Loucy (cell line): ENCODE measurements at regions not wholly inside any gene's neighbourhood (a gene's known extent, or its start where the extent isn't known, plus 50 kb on each side); places are given as distances from the start of the nearest gene placed in this dataset.
"Not testable (repeated sequence)": the region's sequence is repeated elsewhere in the genome, so short reads cannot be mapped to it uniquely, and the experiment has no call there.

Experiments used
- H2AFZ ChIP-seq: fragments of 200-600 bp; sonication (generic); 2 replicates; pipeline ENCODE4 v1.6.0; 2016; ENCODE audit warnings: antibody characterized with exemption, mild to moderate bottlenecking, low read length, moderate library complexity
- H3F3A ChIP-seq: fragments of 200-600 bp; 2 replicates; pipeline ENCODE4 v1.6.0; 2016; ENCODE audit warnings: antibody characterized with exemption, low read depth, mild to moderate bottlenecking
- H3K27me3 ChIP-seq: fragments of 200-600 bp; sonication (generic); 2 replicates; pipeline ENCODE4 v1.6.1; 2014; ENCODE audit warnings: low read length, mild to moderate bottlenecking; ENCODE audit not compliant: insufficient read depth, poor library complexity, severe bottlenecking
- H3K36me3 ChIP-seq: fragments of 200-600 bp; sonication (generic); 2 replicates; pipeline ENCODE4 v1.6.1; 2016; ENCODE audit warnings: low read length; ENCODE audit not compliant: insufficient read depth
- H3K4me1 ChIP-seq: fragments of 200-600 bp; sonication (generic); 2 replicates; pipeline ENCODE4 v1.5.1; 2014; ENCODE audit warnings: low read length, mild to moderate bottlenecking; ENCODE audit not compliant: insufficient read depth, poor library complexity, severe bottlenecking
- H3K4me2 ChIP-seq: fragments of 200-600 bp; sonication (generic); 2 replicates; pipeline ENCODE4 v1.6.0; 2014; ENCODE audit warnings: antibody characterized with exemption, low read length, low read depth, mild to moderate bottlenecking; ENCODE audit not compliant: poor library complexity, severe bottlenecking
- H3K4me3 ChIP-seq: fragments of 200-600 bp; sonication (generic); 2 replicates; pipeline ENCODE4 v1.5.1; 2014; ENCODE audit warnings: low read length, mild to moderate bottlenecking, mixed read lengths; ENCODE audit not compliant: poor library complexity, severe bottlenecking
- H3K79me2 ChIP-seq: fragments of 200-600 bp; sonication (generic); 2 replicates; pipeline ENCODE4 v1.6.1; 2014; ENCODE audit warnings: low read length; ENCODE audit not compliant: insufficient read depth
- H3K9ac ChIP-seq: fragments of 200-600 bp; sonication (generic); 2 replicates; pipeline ENCODE4 v1.6.0; 2014; ENCODE audit warnings: mild to moderate bottlenecking, low read depth, low read length, moderate library complexity; ENCODE audit not compliant: poor library complexity, severe bottlenecking
- H3K9me2 ChIP-seq: fragments of 200-600 bp; sonication (generic); replicated peaks from 2 replicates; pipeline ENCODE4 v1.6.1; 2016; ENCODE audit warnings: low read depth, low read length, mixed read lengths
- H3K9me3 ChIP-seq: fragments of 200-600 bp; sonication (generic); 2 replicates; pipeline ENCODE4 v1.6.1; 2014; ENCODE audit warnings: mild to moderate bottlenecking, antibody characterized with exemption, low read length, low read depth; ENCODE audit not compliant: insufficient read depth
- H4K20me1 ChIP-seq: fragments of 200-600 bp; sonication (generic); 2 replicates; pipeline ENCODE4 v1.6.0; 2014; ENCODE audit warnings: antibody characterized with exemption, low read length, mild to moderate bottlenecking; ENCODE audit not compliant: insufficient read depth, poor library complexity, severe bottlenecking
- CTCF ChIP-seq: fragments of 200-600 bp; sonication (generic); conservative IDR thresholded peaks from 2 replicates; pipeline ENCODE4 v1.5.1; 2014; ENCODE audit warnings: mild to moderate bottlenecking, antibody characterized with exemption, low read length
- EZH2phosphoT487 ChIP-seq: fragments of 200-600 bp; IDR thresholded peaks from 2 replicates; pipeline ENCODE4 v1.6.1; 2018; ENCODE audit warnings: antibody characterized with exemption, mild to moderate bottlenecking, moderate library complexity, borderline replicate concordance

GRCh38 chr4:81589262-81589661 is 117.6 kb upstream of the RASGEF1B start:
- H4K20me1 ChIP-seq, result no peaks in the 10 kb centered on the region
- H3K36me3 ChIP-seq, result no peaks in the 10 kb centered on the region
- no peak overlapping the region for H2AFZ ChIP-seq
- no peaks in the 10 kb centered on the region for H3K79me2 ChIP-seq
- TF ChIP-seq EZH2phosphoT487 (no peak), CTCF (no peak)
- H3K27me3 ChIP-seq, result no peaks in the 10 kb centered on the region
- no peaks in the 10 kb centered on the region for H3F3A ChIP-seq
- no peaks in the 10 kb centered on the region for H3K9me3 ChIP-seq
- H3K9ac ChIP-seq, result no peak overlapping the region
- H3K4me3 ChIP-seq, result no peak overlapping the region
- H3K4me1 ChIP-seq, result peaks cover under 1% of the 10 kb centered on the region
- H3K9me2 ChIP-seq, result no peaks in the 10 kb centered on the region
- H3K4me2 ChIP-seq, result no peak overlapping the region

- H3K9me2 ChIP-seq, result no peaks in the 10 kb centered on the region
- TF ChIP-seq EZH2phosphoT487, result no peak
- H3K4me2 ChIP-seq, result no peak overlapping the region
- H2AFZ ChIP-seq, result no peak overlapping the region
- no peaks in the 10 kb centered on the region for H3K36me3 ChIP-seq
- H3K4me1 ChIP-seq, result no peaks in the 10 kb centered on the region
- H3K9ac ChIP-seq, result no peak overlapping the region
- no peaks in the 10 kb centered on the region for H3K9me3 ChIP-seq
- no peaks in the 10 kb centered on the region for H3K27me3 ChIP-seq
- no peak overlapping the region for H3K4me3 ChIP-seq
- no peaks in the 10 kb centered on the region for H3F3A ChIP-seq
- no peaks in the 10 kb centered on the region for H4K20me1 ChIP-seq
- no peaks in the 10 kb centered on the region for H3K79me2 ChIP-seq
Measured at GRCh38 chr4:81586706-81587105, 115.0 kb upstream of the RASGEF1B start.

- not testable (repeated sequence) for H3K4me3 ChIP-seq, H3K9me3 ChIP-seq, H4K20me1 ChIP-seq, H3F3A ChIP-seq, H3K4me1 ChIP-seq, H3K27me3 ChIP-seq, H2AFZ ChIP-seq, H3K79me2 ChIP-seq, H3K9me2 ChIP-seq, H3K9ac ChIP-seq, H3K4me2 ChIP-seq, H3K36me3 ChIP-seq
Measured at GRCh38 chr4:81580994-81581374, 109.3 kb upstream of the RASGEF1B start.

- Histone ChIP-seq H4K20me1 (no peaks in the 10 kb centered on the region), H3K9me3 (no peaks in the 10 kb centered on the region), H3K9ac (no peak overlapping the region), H3K4me2 (no peak overlapping the region), H3K36me3 (no peaks in the 10 kb centered on the region), H2AFZ (no peak overlapping the region), H3K4me1 (no peaks in the 10 kb centered on the region), H3K4me3 (no peak overlapping the region), H3K27me3 (no peaks in the 10 kb centered on the region), H3K9me2 (no peaks in the 10 kb centered on the region), H3K79me2 (no peaks in the 10 kb centered on the region), H3F3A (no peaks in the 10 kb centered on the region)
- TF ChIP-seq EZH2phosphoT487 (no peak), CTCF (no peak)
Measured at GRCh38 chr4:81580346-81580993, 108.8 kb upstream of the RASGEF1B start.
